A549 (cell line): ENCODE measurements at regions not wholly inside any gene's neighbourhood (a gene's known extent, or its start where the extent isn't known, plus 50 kb on each side); places are given as distances from the start of the nearest gene placed in this dataset.

Experiments
- ATAC-seq, 2 experiments: fragments of 200-7000 bp in 1 of 2; fragments of >200 bp in 1 of 2; cut with Nextera tagmentation in 1 of 2; cut with Tn5 transposase in 1 of 2; 3 replicates each; pipeline versions ENCODE4 v1.8.0 to v1.9.1; 2018 to 2020; ENCODE audit warnings: mild to moderate bottlenecking in 1 of 2, moderate library complexity in 1 of 2
- CTCF ChIA-PET: fragments of 300-600 bp; sonication (Branson Sonifier 250); formaldehyde crosslinking; extraction: SDS; loops from one replicate; lab custom pipeline; 2021; ENCODE audit warnings: antibody characterized with exemption, inconsistent platforms; lab: Yijun Ruan, JAX
- POLR2A ChIA-PET: fragments of 350-600 bp; formaldehyde crosslinking; extraction: SDS; loops from one replicate; lab custom pipeline; 2021; ENCODE audit warnings: antibody characterized with exemption, inconsistent platforms; lab: Yijun Ruan, JAX
- DNase-seq, 2 experiments: peaks; one replicate each; pipeline versions ENCODE4 v3.0.0 to v3.0.0-alpha.2; 2011 to 2016; ENCODE audit warnings: low read depth in 1 of 2, low spot score in 1 of 2
- FAIRE-seq: peaks from 2 replicates; lab custom pipeline; 2011; peaks lifted over from hg19 to GRCh38; lab: Jason Lieb, UNC
- H3K27ac ChIP-seq, 2 experiments: fragments of >200 bp; sonication (Bioruptor Twin); formaldehyde crosslinking; 3 replicates each; pipeline ENCODE4 v1.5.1; 2016 to 2017
- H3K4me1 ChIP-seq: fragments of >200 bp; sonication (Bioruptor Twin); formaldehyde crosslinking; 3 replicates; pipeline ENCODE4 v1.6.1; 2016
- H3K4me2 ChIP-seq: fragments of >200 bp; sonication (Bioruptor Twin); formaldehyde crosslinking; 3 replicates; pipeline ENCODE4 v1.6.1; 2016
- H3K4me3 ChIP-seq: fragments of >200 bp; sonication (Bioruptor Twin); formaldehyde crosslinking; 3 replicates; pipeline ENCODE4 v1.5.1; 2016
- H3K9me3 ChIP-seq: fragments of >200 bp; sonication (Bioruptor Twin); formaldehyde crosslinking; 3 replicates; pipeline ENCODE4 v1.6.1; 2016
- ATOH8 ChIP-seq: fragments of 250-450 bp; sonication (Bioruptor Pico); IDR thresholded peaks from 2 replicates; pipeline ENCODE4 v1.5.0; 2020; ENCODE audit warnings: low read depth, mild to moderate bottlenecking, moderate library complexity
- BCL3 ChIP-seq: fragments of >200 bp; sonication (Bioruptor Twin); formaldehyde crosslinking; IDR thresholded peaks from 3 replicates; pipeline ENCODE4 v1.6.1; 2016
- CBX2 ChIP-seq: fragments of 200-600 bp; sonication (generic); IDR thresholded peaks from 2 replicates; pipeline ENCODE4 v1.6.1; 2016; ENCODE audit warnings: low read depth, mild to moderate bottlenecking, borderline replicate concordance
- CHD2 ChIP-seq: fragments of 150-350 bp; IDR thresholded peaks from 2 replicates; pipeline ENCODE4 v1.6.1; 2014; ENCODE audit warnings: low read length; ENCODE audit not compliant: partially characterized antibody
- E2F6 ChIP-seq: IDR thresholded peaks from 2 replicates; pipeline ENCODE4 v1.6.1; 2012; ENCODE audit warnings: low read depth, borderline replicate concordance
- ELK1 ChIP-seq: fragments of 150-350 bp; IDR thresholded peaks from 2 replicates; pipeline ENCODE4 v1.6.1; 2014; ENCODE audit warnings: low read depth, mild to moderate bottlenecking, low read length
- HES2 ChIP-seq: fragments of >200 bp; sonication (Bioruptor Twin); formaldehyde crosslinking; IDR thresholded peaks from 2 replicates; pipeline ENCODE4 v1.6.1; 2016
- HEYL ChIP-seq: fragments of 250-450 bp; sonication (Bioruptor Pico); IDR thresholded peaks from 2 replicates; pipeline ENCODE4 v1.8.0; 2021; ENCODE audit warnings: mild to moderate bottlenecking, moderate library complexity
- HMGXB4 ChIP-seq: fragments of 250-450 bp; sonication (Bioruptor Pico); IDR thresholded peaks from 2 replicates; pipeline ENCODE4 v1.5.0; 2021; ENCODE audit warnings: mild to moderate bottlenecking, moderate library complexity, borderline replicate concordance
- HOXA7 ChIP-seq: fragments of 250-450 bp; sonication (Bioruptor Pico); IDR thresholded peaks from 2 replicates; pipeline ENCODE4 v1.5.0; 2020; ENCODE audit warnings: mild to moderate bottlenecking, moderate library complexity
- HOXB13 ChIP-seq: fragments of 250-450 bp; sonication (Bioruptor Pico); IDR thresholded peaks from 2 replicates; pipeline ENCODE4 v1.5.0; 2020; ENCODE audit warnings: low read depth, mild to moderate bottlenecking, moderate library complexity
- JUNB ChIP-seq: fragments of >200 bp; sonication (Bioruptor Twin); formaldehyde crosslinking; IDR thresholded peaks from 2 replicates; pipeline ENCODE4 v1.6.1; 2016
- KDM1A ChIP-seq: fragments of 200-600 bp; sonication (generic); IDR thresholded peaks from 2 replicates; pipeline ENCODE4 v1.6.1; 2016; ENCODE audit warnings: low read depth, mild to moderate bottlenecking
- KDM5A ChIP-seq: fragments of 200-600 bp; sonication (generic); IDR thresholded peaks from 2 replicates; pipeline ENCODE4 v1.6.1; 2016; ENCODE audit warnings: antibody characterized with exemption, mild to moderate bottlenecking
- MAFK ChIP-seq: fragments of 450-650 bp; IDR thresholded peaks from 2 replicates; pipeline ENCODE4 v1.6.1; 2014; ENCODE audit not compliant: partially characterized antibody
- NFE2L2 ChIP-seq: fragments of 150-350 bp; conservative IDR thresholded peaks from 2 replicates; pipeline ENCODE4 v1.6.1; 2014; ENCODE audit warnings: low read length
- NPAS2 ChIP-seq: fragments of 250-450 bp; sonication (Bioruptor Pico); IDR thresholded peaks from 2 replicates; pipeline ENCODE4 v1.8.0; 2022; ENCODE audit warnings: mild to moderate bottlenecking, moderate library complexity, borderline replicate concordance
- REST ChIP-seq: fragments of 200-600 bp; sonication (generic); IDR thresholded peaks from 2 replicates; pipeline ENCODE4 v1.6.1; 2016; ENCODE audit warnings: antibody characterized with exemption, mild to moderate bottlenecking, moderate library complexity
- SMC3 ChIP-seq: fragments of >200 bp; sonication (Bioruptor Twin); formaldehyde crosslinking; IDR thresholded peaks from 3 replicates; pipeline ENCODE4 v1.6.1; 2018; ENCODE audit warnings: inconsistent platforms
- SREBF2 ChIP-seq: fragments of 450-650 bp; IDR thresholded peaks from 2 replicates; pipeline ENCODE4 v1.6.1; 2014; ENCODE audit warnings: mild to moderate bottlenecking, moderate library complexity
- TP53 ChIP-seq: fragments of 250-450 bp; sonication (Bioruptor Pico); IDR thresholded peaks from 2 replicates; pipeline ENCODE4 v1.5.0; 2021; ENCODE audit warnings: mild to moderate bottlenecking, moderate library complexity
- WGBS: methylation state at CpG from one replicate; pipeline ENCODE4 v1.1.6; 2017; ENCODE audit errors: missing lambda C conversion rate; 5-methylcytosine and 5-hydroxymethylcytosine counted together

- TF ChIP-seq NPAS2 (no peak), SREBF2 (no peak), REST (no peak), BCL3 (no peak), JUNB (no peak), HES2 (no peak), CBX2 (no peak), NFE2L2 (no peak), ATOH8 (CRISPR knock-in tag) (no peak), TP53 (CRISPR knock-in tag) (no peak), SMC3 (no peak), HMGXB4 (CRISPR knock-in tag) (no peak), CHD2 (no peak), MAFK (no peak), HEYL (CRISPR knock-in tag) (no peak), KDM1A (no peak)
- TF ChIP-seq, all 56 proteins: peak for 0
- DNase-seq (no peak), FAIRE-seq (no peak), ATAC-seq (no peak)
- no peak overlapping the region for H3K4me2 ChIP-seq
- WGBS = 84% methylated on average over 6 of the region's 6 CpGs
- POLR2A ChIA-PET = no interaction called here
- H3K27ac ChIP-seq = no peak overlapping the region
- H3K4me3 ChIP-seq = no peak overlapping the region
- H3K4me1 ChIP-seq = no peaks in the 10 kb centered on the region
- CTCF ChIA-PET = interaction anchor here (0.6 kb wide), 1 partner anchor 156 kb away, joined by 5 read pairs; no protein-coding TSS in a partner anchor
- H3K9me3 ChIP-seq = no peaks in the 10 kb centered on the region
These were observed 131.7 kb downstream of the SPCS3 start for GRCh38 chr4:176451443-176451842.

GRCh38 chr4:176453079-176453478, 133.3 kb downstream of the SPCS3 start:
- no peak for TF ChIP-seq HOXA7 (CRISPR knock-in tag)
- TF ChIP-seq KDM1A = no peak
- TF ChIP-seq E2F6 = no peak
- TF ChIP-seq ELK1 = no peak
- TF ChIP-seq HOXB13 (CRISPR knock-in tag) = no peak
- TF ChIP-seq KDM5A = no peak
- TF ChIP-seq, all 56 proteins: peak for 0
- no peak for DNase-seq

More at GRCh38 chr4:176453079-176453478, 133.3 kb downstream of the SPCS3 start:
- no peaks in the 10 kb centered on the region for H3K9me3 ChIP-seq
- no peak overlapping the region for H3K4me3 ChIP-seq
- H3K4me1 ChIP-seq = no peaks in the 10 kb centered on the region
- ChIA-PET CTCF (interaction anchor here (0.8 kb wide), 1 partner anchor 75 kb away, joined by 3 read pairs; no protein-coding TSS in a partner anchor), POLR2A (no interaction called here)
- no peak overlapping the region for H3K4me2 ChIP-seq
- ATAC-seq = no peak
- H3K27ac ChIP-seq = no peak overlapping the region
- FAIRE-seq = no peak
